HCT116 (cell line): ENCODE measurements at regions not wholly inside any gene's neighbourhood (a gene's known extent, or its start where the extent isn't known, plus 50 kb on each side); places are given as distances from the start of the nearest gene placed in this dataset.

Experiments used
- ATAC-seq: fragments of 200-7000 bp; cut with Tn5 transposase; 2 replicates; pipeline ENCODE4 v1.9.1; 2020; ENCODE audit warnings: mild to moderate bottlenecking, moderate library complexity
- BruUV-seq: library from RNA; stranded (reverse); fragments of 400-500 nt; replicated peaks from 2 replicates; lab custom pipeline; 2021; lab: Mats Ljungman, UMichigan
- CTCF ChIA-PET: fragments of 300-600 bp; sonication (Branson Sonifier 250); formaldehyde crosslinking; loops from one replicate; lab custom pipeline; 2021; ENCODE audit warnings: antibody characterized with exemption; lab: Charles Lee
- POLR2A ChIA-PET: fragments of 300-600, 350-600 bp; sonication (Branson Sonifier 250); formaldehyde crosslinking; loops from one replicate; lab custom pipeline; 2021; ENCODE audit warnings: antibody characterized with exemption; lab: Charles Lee
- RAD21 ChIA-PET, 2 experiments: fragments of 300-600 bp; sonication (Branson Sonifier 250); formaldehyde crosslinking; loops; one replicate each; lab custom pipeline; 2023; ENCODE audit warnings: low total read pairs in 2 of 2; ENCODE audit not compliant: uncharacterized antibody in 2 of 2, unreplicated experiment in 2 of 2, low non-redundant PET in 1 of 2; lab: Charles Lee
- DNase-seq: peaks from one replicate; pipeline ENCODE4 v3.0.0-alpha.2; 2010; ENCODE audit warnings: low read depth, low spot score
- H2AFZ ChIP-seq: fragments of 200-600 bp; shearing (Covaris generic), sonication (generic); 2 replicates; pipeline ENCODE4 v1.6.1; 2017; ENCODE audit warnings: low read depth, mixed run types, mixed read lengths, antibody characterized with exemption, low read length; ENCODE audit not compliant: poor library complexity, severe bottlenecking
- H3K27ac ChIP-seq: 2 replicates; pipeline ENCODE4 v1.5.1; 2012; ENCODE audit warnings: low read depth, low read length
- H3K27me3 ChIP-seq: fragments of 200-600 bp; sonication (generic); 2 replicates; pipeline ENCODE4 v1.6.1; 2016; ENCODE audit warnings: mixed run types, low read length, mixed read lengths; ENCODE audit not compliant: insufficient read depth
- H3K36me3 ChIP-seq, 2 experiments: fragments of 200-500 bp in 1 of 2; fragments of 200-600 bp in 1 of 2; sonication (Bioruptor generic) in 1 of 2; sonication (generic) in 1 of 2; 2 replicates each; pipeline versions ENCODE4 v1.5.1 to v1.6.1; 2014 to 2016; ENCODE audit warnings: low read length in 2 of 2, inconsistent platforms in 1 of 2, mixed read lengths in 1 of 2, mixed run types in 1 of 2; ENCODE audit not compliant: insufficient read depth in 2 of 2, control insufficient read depth in 1 of 2
- H3K4me1 ChIP-seq, 2 experiments: fragments of 200-600 bp in 1 of 2; sonication (generic) in 1 of 2; 2 replicates each; pipeline versions ENCODE4 v1.5.1 to v1.6.1; 2012 to 2017; ENCODE audit warnings: low read length in 2 of 2, inconsistent platforms in 1 of 2, mild to moderate bottlenecking in 1 of 2, mixed read lengths in 1 of 2, mixed run types in 1 of 2, moderate library complexity in 1 of 2; ENCODE audit not compliant: insufficient read depth in 2 of 2, control insufficient read depth in 1 of 2
- H3K4me2 ChIP-seq: fragments of 200-600 bp; sonication (generic); 2 replicates; pipeline ENCODE4 v1.6.1; 2017; ENCODE audit warnings: mixed run types, low read length, mixed read lengths
- H3K4me3 ChIP-seq, 2 experiments: fragments of 200-600 bp in 1 of 2; sonication (generic) in 1 of 2; replicated peaks in 1 of 2; 2 replicates each; pipeline ENCODE4 v1.5.1; 2011 to 2016; ENCODE audit warnings: low read length in 2 of 2, control low read depth in 1 of 2, low read depth in 1 of 2, mild to moderate bottlenecking in 1 of 2, mixed read lengths in 1 of 2, mixed run types in 1 of 2
- H3K79me2 ChIP-seq: fragments of 200-600 bp; sonication (generic); 2 replicates; pipeline ENCODE4 v1.6.1; 2017; ENCODE audit warnings: mild to moderate bottlenecking, mixed run types, low read length, moderate library complexity, mixed read lengths; ENCODE audit not compliant: insufficient read depth
- H3K9ac ChIP-seq: fragments of 200-600 bp; sonication (generic); 2 replicates; pipeline ENCODE4 v1.6.1; 2016; ENCODE audit warnings: low read length, mixed read lengths
- H3K9me2 ChIP-seq: fragments of 200-600 bp; sonication (generic), shearing (Covaris generic); 2 replicates; pipeline ENCODE4 v1.6.1; 2017; ENCODE audit warnings: mixed run types, mild to moderate bottlenecking, moderate library complexity; ENCODE audit not compliant: insufficient read depth
- H3K9me3 ChIP-seq, 2 experiments: fragments of 200-500 bp in 1 of 2; fragments of 200-600 bp in 1 of 2; sonication (Bioruptor generic) in 1 of 2; sonication (generic) in 1 of 2; 2 replicates each; pipeline ENCODE4 v1.6.1; 2014 to 2017; ENCODE audit warnings: low read length in 2 of 2, mixed read lengths in 2 of 2, inconsistent platforms in 1 of 2, low read depth in 1 of 2, mild to moderate bottlenecking in 1 of 2, mixed run types in 1 of 2, moderate library complexity in 1 of 2; ENCODE audit not compliant: control insufficient read depth in 1 of 2, insufficient read depth in 1 of 2
- H4K20me1 ChIP-seq: fragments of 200-600 bp; sonication (generic), shearing (Covaris generic); 2 replicates; pipeline ENCODE4 v1.6.1; 2017; ENCODE audit warnings: mixed run types, mild to moderate bottlenecking, moderate library complexity; ENCODE audit not compliant: insufficient read depth
- EZH2 ChIP-seq: fragments of 200-600 bp; sonication (generic); IDR thresholded peaks from 2 replicates; pipeline ENCODE4 v1.6.1; 2017; ENCODE audit warnings: antibody characterized with exemption, mixed run types
- EZH2phosphoT487 ChIP-seq: fragments of 200-600 bp; IDR thresholded peaks from 2 replicates; pipeline ENCODE4 v1.6.1; 2018; ENCODE audit warnings: antibody characterized with exemption, borderline replicate concordance
- MAX ChIP-seq: IDR thresholded peaks from 2 replicates; pipeline ENCODE4 v1.6.1; 2012
- POLR2A ChIP-seq: IDR thresholded peaks from 2 replicates; pipeline ENCODE4 v1.7.0; 2011; ENCODE audit warnings: borderline replicate concordance; ENCODE audit not compliant: insufficient read depth, insufficient read length; ENCODE audit errors: extremely low read depth
- RAD21 ChIP-seq: IDR thresholded peaks from 2 replicates; pipeline ENCODE4 v1.6.1; 2012; ENCODE audit warnings: low read depth, mild to moderate bottlenecking
- SIN3A ChIP-seq: IDR thresholded peaks from 2 replicates; pipeline ENCODE4 v1.6.1; 2012; ENCODE audit warnings: low read depth
- SRF ChIP-seq: IDR thresholded peaks from 2 replicates; pipeline ENCODE4 v1.6.1; 2012; ENCODE audit warnings: low read depth
- TCF7L2 ChIP-seq: IDR thresholded peaks from 2 replicates; pipeline ENCODE4 v1.7.0; 2011; ENCODE audit warnings: borderline replicate concordance, inconsistent platforms; ENCODE audit not compliant: insufficient read depth, insufficient read length; ENCODE audit errors: extremely low read depth
- YY1 ChIP-seq: IDR thresholded peaks from 2 replicates; pipeline ENCODE4 v1.6.1; 2011; ENCODE audit warnings: low read length, low read depth, moderate library complexity, mild to moderate bottlenecking; ENCODE audit not compliant: insufficient replicate concordance; ENCODE audit errors: extremely low read depth
- ZBTB33 ChIP-seq: IDR thresholded peaks from 2 replicates; pipeline ENCODE4 v1.6.1; 2011; ENCODE audit warnings: mild to moderate bottlenecking, low read length, moderate library complexity; ENCODE audit not compliant: insufficient replicate concordance; ENCODE audit errors: extremely low read depth
- ZFX ChIP-seq: fragments of 450-650 bp; IDR thresholded peaks from 2 replicates; pipeline ENCODE4 v1.6.1; 2017
- intact Hi-C: fragments of 100-400 bp; cut with micrococcal nuclease; formaldehyde crosslinking; loops from 2 replicates; pipeline ENCODE4 v1.10.0; 2022

DNA sequence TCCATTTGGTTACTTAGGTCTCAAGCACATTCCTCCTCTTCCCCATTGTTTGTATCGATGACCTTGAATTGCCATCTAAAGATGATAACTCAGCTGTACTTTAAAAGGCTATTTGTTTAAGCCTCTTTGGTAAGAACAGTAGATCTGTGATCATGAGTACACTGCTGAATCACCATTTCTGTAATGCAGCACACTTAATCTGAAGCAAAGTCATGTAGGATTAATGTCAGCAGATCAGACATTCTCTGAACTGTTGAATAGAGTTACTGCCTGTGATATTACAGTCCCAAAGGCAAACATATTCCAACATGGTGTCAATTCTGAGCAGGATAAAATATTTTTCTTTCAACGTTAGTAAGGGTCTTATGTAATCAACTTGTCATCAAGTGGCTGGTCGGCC, 631.6 kb downstream of the TECRL start:
- DNase-seq (no peak), ATAC-seq (no peak)
- CTCF ChIA-PET = no interaction called here
- Histone ChIP-seq H3K9me2 (no peaks in the 10 kb centered on the region), H3K4me2 (no peak overlapping the region), H3K4me3 (no peak overlapping the region), H3K9ac (no peak overlapping the region), H3K4me1 (no peaks in the 10 kb centered on the region), H3K36me3 (no peaks in the 10 kb centered on the region), H3K79me2 (no peaks in the 10 kb centered on the region), H2AFZ (no peak overlapping the region), H3K9me3 (peaks cover 0 to 16% of the 10 kb centered on the region in 2 experiments; a peak in 3 of 4 replicates), H3K27ac (no peak overlapping the region), H3K27me3 (no peaks in the 10 kb centered on the region), H4K20me1 (no peaks in the 10 kb centered on the region)
- BruUV-seq = no TSS peak
- TF ChIP-seq RAD21 (no peak), YY1 (no peak), EZH2 (no peak), EZH2phosphoT487 (no peak), ZFX (no peak), TCF7L2 (no peak), SRF (no peak), ZBTB33 (no peak), MAX (no peak), POLR2A (no peak), SIN3A (no peak)
- intact Hi-C loops = no loop called here
- POLR2A ChIA-PET = no interaction called here
- RAD21 ChIA-PET = no interaction called here
